ENCODE measurements at regions not wholly inside any gene's neighbourhood (a gene's known extent, or its start where the extent isn't known, plus 50 kb on each side); places are given as distances from the start of the nearest gene placed in this dataset.

DNA sequence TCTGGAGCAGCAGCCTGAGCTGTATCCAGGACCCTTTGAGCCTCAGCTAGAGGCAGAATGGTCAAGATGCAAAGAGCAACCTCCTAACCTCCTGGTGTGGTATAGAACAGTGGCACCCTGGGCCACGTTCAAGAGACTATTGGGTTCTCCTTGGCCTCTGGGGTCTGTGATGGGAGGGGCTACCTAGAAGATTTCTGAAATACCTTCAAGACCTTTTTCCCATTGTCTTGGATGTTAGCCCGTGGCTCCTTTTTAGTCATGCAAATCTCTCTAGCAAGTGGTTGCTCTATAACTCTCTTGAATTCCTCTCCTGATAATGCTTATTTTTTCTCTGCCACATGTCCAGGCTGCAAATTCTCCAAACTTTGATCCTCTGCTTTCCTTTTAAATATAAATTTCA, 106.3 kb upstream of the SULT1C3 start:
- H3K4me3 ChIP-seq (ENCODE audit: low read depth, low read length): no peak overlapping the region
- TF ChIP-seq CTCF (IDR thresholded peaks at IDR 0.05; ENCODE audit: low read depth, low read length): no peak

DNA sequence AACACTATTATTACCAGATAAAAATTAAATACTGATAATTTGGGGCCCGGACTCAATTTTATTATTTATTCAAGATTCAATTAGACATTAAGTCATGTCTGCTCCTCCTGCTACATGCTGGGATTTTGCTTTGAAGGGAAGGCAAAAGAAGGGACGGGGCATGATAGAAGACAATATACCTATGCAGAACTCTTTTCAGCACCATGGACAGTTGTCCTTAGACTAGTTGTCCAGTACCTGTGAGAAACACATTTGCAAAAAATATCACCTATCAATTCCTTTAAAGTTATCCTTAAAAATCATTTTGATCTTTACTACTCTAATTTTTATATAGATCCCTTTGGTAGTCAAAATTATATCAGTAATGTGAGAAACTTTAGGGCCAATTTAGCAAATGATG, 100.2 kb upstream of the SULT1C3 start:
- H3K4me3 ChIP-seq (ENCODE audit: low read depth, low read length): no peak overlapping the region
- TF ChIP-seq CTCF (IDR thresholded peaks at IDR 0.05; ENCODE audit: low read depth, low read length): no peak

DNA sequence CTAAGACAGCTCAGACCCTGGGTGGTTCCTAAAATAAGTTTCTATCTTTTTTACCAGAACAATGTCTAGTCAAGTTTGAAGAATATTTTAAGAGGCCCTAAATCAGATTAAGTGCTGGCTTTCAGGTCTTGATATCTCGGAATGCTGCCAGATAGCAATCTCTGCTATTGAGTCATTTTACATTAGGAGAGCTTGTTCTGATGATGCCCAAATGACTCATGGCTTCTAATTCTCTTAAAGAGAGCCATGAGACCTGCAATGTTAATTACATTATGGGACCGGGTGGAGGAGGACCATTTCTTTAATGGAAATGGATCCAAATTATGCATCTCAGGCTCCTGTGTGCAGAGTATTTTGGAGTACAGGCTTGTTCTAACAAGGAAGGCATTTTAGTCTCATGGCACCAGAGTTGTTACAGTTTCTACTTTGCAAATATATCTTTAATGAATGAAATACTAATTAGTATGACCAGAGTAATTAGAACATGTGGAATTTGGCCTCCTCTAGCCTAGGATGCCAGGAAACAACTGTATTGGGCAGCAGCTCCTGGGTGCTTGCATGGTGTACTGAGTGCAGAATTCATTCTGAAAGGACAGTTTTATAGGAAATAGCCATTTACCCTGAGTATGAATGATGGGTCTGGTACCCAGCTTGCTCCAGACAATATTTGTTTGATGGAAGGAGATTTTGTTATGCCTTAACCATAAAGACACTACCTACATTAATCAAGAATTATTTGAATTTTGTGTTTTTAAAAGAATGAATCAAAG, 94.0 kb upstream of the SULT1C3 start:
- H3K4me3 ChIP-seq (ENCODE audit: low read depth, low read length): no peak overlapping the region
- TF ChIP-seq CTCF (IDR thresholded peaks at IDR 0.05; ENCODE audit: low read depth, low read length): no peak

DNA sequence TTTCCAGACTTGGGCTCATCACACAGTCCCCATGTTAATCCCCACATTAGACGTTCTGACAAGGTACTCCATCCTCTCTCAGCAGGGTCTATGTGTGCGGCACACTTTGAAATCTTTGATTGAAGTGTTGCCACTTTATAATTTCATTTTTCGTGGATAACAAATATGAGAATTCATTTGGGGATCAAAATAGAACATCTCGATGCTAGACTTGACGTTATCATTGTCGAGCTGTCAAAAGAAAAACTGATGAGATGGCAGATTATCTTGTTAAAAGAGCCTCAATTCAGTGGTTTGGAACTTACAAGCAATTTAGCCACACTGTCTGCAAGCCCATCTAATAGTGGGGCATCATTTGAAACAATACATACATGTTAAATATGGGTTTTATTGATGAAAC, 91.2 kb upstream of the SULT1C3 start:
- TF ChIP-seq CTCF (IDR thresholded peaks at IDR 0.05; ENCODE audit: low read depth, low read length): no peak
- H3K4me3 ChIP-seq (ENCODE audit: low read depth, low read length): no peak overlapping the region

DNA sequence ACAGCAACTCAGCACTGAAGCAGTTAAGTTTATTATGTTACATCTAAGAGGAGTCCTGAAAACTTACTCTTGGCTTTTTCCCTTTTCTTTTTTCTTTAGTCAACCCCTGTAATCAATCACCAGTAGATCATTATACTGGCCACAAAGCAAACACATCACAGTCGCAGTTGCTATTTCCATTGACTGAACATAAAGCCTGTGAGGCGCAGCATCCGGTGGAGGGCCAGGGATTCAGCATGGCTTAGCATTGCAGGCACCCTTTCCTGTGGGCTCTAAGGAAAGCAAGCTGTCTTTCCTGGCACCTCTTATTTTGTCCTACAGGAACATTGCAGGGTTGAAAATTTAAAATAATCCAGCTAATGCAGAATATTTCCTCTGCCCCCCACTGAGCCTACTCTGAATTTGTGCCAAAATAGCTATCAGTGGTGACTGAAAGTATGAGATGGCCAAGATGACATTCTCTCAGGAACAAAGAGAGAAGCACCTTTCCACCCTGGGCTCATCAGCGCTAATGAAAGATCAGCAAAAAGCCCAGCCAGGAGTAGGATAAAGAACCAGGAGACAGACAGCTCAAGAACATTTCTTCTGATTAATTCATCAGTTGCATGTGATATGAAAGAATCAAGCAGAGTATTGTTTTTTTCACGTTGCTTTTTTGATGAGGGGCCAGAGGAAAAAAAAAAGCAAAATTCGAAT, 85.3 kb upstream of the SULT1C3 start:
- H3K4me3 ChIP-seq (ENCODE audit: low read depth, low read length): no peak overlapping the region
- TF ChIP-seq CTCF (IDR thresholded peaks at IDR 0.05; ENCODE audit: low read depth, low read length): no peak

DNA sequence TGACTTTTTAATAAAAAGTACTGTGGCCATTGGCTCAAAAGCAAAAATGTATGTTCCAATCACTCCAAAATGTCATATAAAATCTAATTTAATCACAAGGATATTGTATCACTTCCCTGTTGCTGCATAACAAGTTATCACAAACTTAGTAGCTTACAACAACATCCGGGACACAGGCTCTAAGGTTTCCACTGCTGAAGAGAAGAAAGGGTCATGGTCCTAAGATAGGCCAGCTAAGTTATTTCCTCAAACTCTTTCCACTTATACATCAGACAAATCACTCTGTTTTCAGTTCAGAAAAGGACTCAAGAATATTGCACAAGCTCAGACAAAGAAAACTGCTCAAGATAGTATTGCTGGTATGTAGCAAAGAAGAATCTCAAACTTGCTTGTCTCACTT, 78.5 kb upstream of the SULT1C3 start:
- no peak for TF ChIP-seq CTCF (IDR thresholded peaks at IDR 0.05; ENCODE audit: low read depth, low read length)
- no peak overlapping the region for H3K4me3 ChIP-seq (ENCODE audit: low read depth, low read length)

DNA sequence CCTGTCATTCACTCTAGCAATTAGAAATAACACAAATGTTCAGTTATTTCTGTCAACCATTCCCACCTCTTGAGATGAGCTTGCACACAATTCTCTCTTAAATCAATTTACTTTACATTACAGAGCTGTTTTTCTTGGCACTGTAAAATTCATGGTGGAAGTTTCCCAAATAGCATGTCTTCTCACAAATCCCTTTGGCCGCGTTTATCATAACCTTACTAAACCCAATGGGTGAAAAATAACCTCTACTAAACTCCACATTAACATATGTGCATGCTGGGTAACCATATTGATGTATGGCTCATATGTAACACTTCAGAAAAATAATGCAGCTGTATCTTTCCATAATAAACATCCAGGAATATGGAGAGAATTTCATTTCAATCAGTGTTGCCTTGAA, 75.5 kb upstream of the SULT1C3 start:
- no peak for TF ChIP-seq CTCF (IDR thresholded peaks at IDR 0.05; ENCODE audit: low read depth, low read length)
- no peak overlapping the region for H3K4me3 ChIP-seq (ENCODE audit: low read depth, low read length)
